ENCODE measurements at regions not wholly inside any gene's neighbourhood (a gene's known extent, or its start where the extent isn't known, plus 50 kb on each side); places are given as distances from the start of the nearest gene placed in this dataset.

GRCh38 chr6:21367649-21368154 lies 225.8 kb upstream of the SOX4 start:
- DNase-seq (ENCODE audit: low spot score) = no peak
- in situ Hi-C loops (cut with MboI; ENCODE audit: low pct_unique_long_range_greater_than_20kb, low sequenced_read_pairs, unreplicated experiment) = no loop called here
- TF ChIP-seq CTCF (IDR thresholded peaks at IDR 0.05; ENCODE audit: extremely low read depth, insufficient read depth, missing control alignments) = no peak

GRCh38 chr6:21371061-21371460 lies 222.5 kb upstream of the SOX4 start:
- no peak for TF ChIP-seq CTCF (IDR thresholded peaks at IDR 0.05; ENCODE audit: extremely low read depth, insufficient read depth, missing control alignments)
- no peak for DNase-seq (ENCODE audit: low spot score)
- in situ Hi-C loops (cut with MboI; ENCODE audit: low pct_unique_long_range_greater_than_20kb, low sequenced_read_pairs, unreplicated experiment) = no loop called here

GRCh38 chr6:21371676-21372171 lies 221.8 kb upstream of the SOX4 start:
- TF ChIP-seq CTCF (IDR thresholded peaks at IDR 0.05; ENCODE audit: extremely low read depth, insufficient read depth, missing control alignments) = no peak
- in situ Hi-C loops (cut with MboI; ENCODE audit: low pct_unique_long_range_greater_than_20kb, low sequenced_read_pairs, unreplicated experiment) = no loop called here
- no peak for DNase-seq (ENCODE audit: low spot score)

GRCh38 chr6:21375151-21376116 lies 218.1 kb upstream of the SOX4 start:
- in situ Hi-C loops (cut with MboI; ENCODE audit: low pct_unique_long_range_greater_than_20kb, low sequenced_read_pairs, unreplicated experiment) = no loop called here
- DNase-seq (ENCODE audit: low spot score) = peak; percentile 22
- TF ChIP-seq CTCF (IDR thresholded peaks at IDR 0.05; ENCODE audit: extremely low read depth, insufficient read depth, missing control alignments) = no peak

GRCh38 chr6:21377356-21377755 lies 216.2 kb upstream of the SOX4 start:
- no peak for DNase-seq (ENCODE audit: low spot score)
- no peak for TF ChIP-seq CTCF (IDR thresholded peaks at IDR 0.05; ENCODE audit: extremely low read depth, insufficient read depth, missing control alignments)
- in situ Hi-C loops (cut with MboI; ENCODE audit: low pct_unique_long_range_greater_than_20kb, low sequenced_read_pairs, unreplicated experiment) = no loop called here

- no peak for DNase-seq (ENCODE audit: low spot score)
- in situ Hi-C loops (cut with MboI; ENCODE audit: low pct_unique_long_range_greater_than_20kb, low sequenced_read_pairs, unreplicated experiment) = no loop called here
- TF ChIP-seq CTCF (IDR thresholded peaks at IDR 0.05; ENCODE audit: extremely low read depth, insufficient read depth, missing control alignments) = no peak
Measured at GRCh38 chr6:21381331-21381963, 212.1 kb upstream of the SOX4 start.
